Thyroid gland (tissue), 4 donors: ENCODE measurements at regions not wholly inside any gene's neighbourhood (a gene's known extent, or its start where the extent isn't known, plus 50 kb on each side); places are given as distances from the start of the nearest gene placed in this dataset.

Source experiments
- POLR2A ChIP-seq, 2 donors: fragments of 450-650 bp; IDR thresholded peaks; one replicate each; pipeline ENCODE4 v1.6.1; 2017; ENCODE audit warnings: antibody characterized with exemption in 2 of 2, mild to moderate bottlenecking in 2 of 2, moderate library complexity in 1 of 2
- TF ChIP-seq, protein P1 (sequence below), 6 experiments: fragments of 200-600 bp in 3 of 6; fragments of 450-650 bp in 3 of 6; sonication (generic) in 3 of 6; IDR thresholded peaks; one replicate each; pipeline ENCODE4 v1.5.1; 2016 to 2019; ENCODE audit warnings: antibody characterized with exemption in 6 of 6, mild to moderate bottlenecking in 2 of 6, inconsistent platforms in 1 of 6, moderate library complexity in 1 of 6

DNA sequence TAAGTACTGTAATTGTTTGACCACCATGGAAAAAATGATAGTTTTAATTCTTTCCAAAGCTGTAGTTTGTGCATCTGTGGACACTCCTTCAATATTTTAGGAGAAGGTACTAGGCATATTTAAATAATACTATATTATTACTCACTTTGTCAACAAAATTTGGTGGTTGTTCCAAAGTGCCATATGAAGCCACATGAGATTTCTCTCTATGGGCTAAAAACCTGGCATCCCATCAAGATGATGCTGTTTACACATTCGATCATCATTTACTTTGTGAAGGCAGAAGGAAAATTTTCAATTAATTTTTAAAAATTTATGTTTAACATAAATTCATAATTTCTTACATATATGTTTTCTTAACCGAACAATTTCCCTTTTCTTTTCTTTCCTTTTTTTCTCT is 502.6 kb upstream of the JAG1 start:
- no peak for TF ChIP-seq POLR2A (IDR thresholded peaks at IDR 0.05)
- TF ChIP-seq, protein P1, sequence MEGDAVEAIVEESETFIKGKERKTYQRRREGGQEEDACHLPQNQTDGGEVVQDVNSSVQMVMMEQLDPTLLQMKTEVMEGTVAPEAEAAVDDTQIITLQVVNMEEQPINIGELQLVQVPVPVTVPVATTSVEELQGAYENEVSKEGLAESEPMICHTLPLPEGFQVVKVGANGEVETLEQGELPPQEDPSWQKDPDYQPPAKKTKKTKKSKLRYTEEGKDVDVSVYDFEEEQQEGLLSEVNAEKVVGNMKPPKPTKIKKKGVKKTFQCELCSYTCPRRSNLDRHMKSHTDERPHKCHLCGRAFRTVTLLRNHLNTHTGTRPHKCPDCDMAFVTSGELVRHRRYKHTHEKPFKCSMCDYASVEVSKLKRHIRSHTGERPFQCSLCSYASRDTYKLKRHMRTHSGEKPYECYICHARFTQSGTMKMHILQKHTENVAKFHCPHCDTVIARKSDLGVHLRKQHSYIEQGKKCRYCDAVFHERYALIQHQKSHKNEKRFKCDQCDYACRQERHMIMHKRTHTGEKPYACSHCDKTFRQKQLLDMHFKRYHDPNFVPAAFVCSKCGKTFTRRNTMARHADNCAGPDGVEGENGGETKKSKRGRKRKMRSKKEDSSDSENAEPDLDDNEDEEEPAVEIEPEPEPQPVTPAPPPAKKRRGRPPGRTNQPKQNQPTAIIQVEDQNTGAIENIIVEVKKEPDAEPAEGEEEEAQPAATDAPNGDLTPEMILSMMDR (IDR thresholded peaks at IDR 0.05): no peak
